ENCODE measurements at regions not wholly inside any gene's neighbourhood (a gene's known extent, or its start where the extent isn't known, plus 50 kb on each side); places are given as distances from the start of the nearest gene placed in this dataset.

GRCh38 chr9:90037146-90037797, 432.5 kb downstream of the GADD45G start:
- H3K4me1 ChIP-seq: no peaks in the 10 kb centered on the region
- H3K36me3 ChIP-seq: no peaks in the 10 kb centered on the region
- no peaks in the 10 kb centered on the region for H3K9me3 ChIP-seq
- H3K27ac ChIP-seq: no peak overlapping the region
- peak in 1 of 2 donors; percentile 66 for DNase-seq (ENCODE audit: low spot score in 2 of 2)
- no peaks in the 10 kb centered on the region for H3K27me3 ChIP-seq
- no peak overlapping the region for H3K4me3 ChIP-seq
- 94% methylated on average over 11 of the region's 11 CpGs for WGBS
- TF ChIP-seq CTCF (IDR thresholded peaks at IDR 0.05) (no peak), POLR2A (IDR thresholded peaks at IDR 0.05) (no peak), POLR2AphosphoS5 (IDR thresholded peaks at IDR 0.05) (no peak), EP300 (IDR thresholded peaks at IDR 0.05) (no peak)

- Histone ChIP-seq H3K36me3 (no peaks in the 10 kb centered on the region), H3K4me3 (no peak overlapping the region), H3K27ac (no peak overlapping the region), H3K9me3 (no peaks in the 10 kb centered on the region), H3K27me3 (no peaks in the 10 kb centered on the region), H3K4me1 (no peaks in the 10 kb centered on the region)
- DNase-seq (ENCODE audit: low spot score in 2 of 2): peak in 1 of 2 donors; percentile 53
- TF ChIP-seq POLR2AphosphoS5 (IDR thresholded peaks at IDR 0.05): no peak
- no peak for TF ChIP-seq CTCF (IDR thresholded peaks at IDR 0.05)
- no peak for TF ChIP-seq POLR2A (IDR thresholded peaks at IDR 0.05)
- TF ChIP-seq EP300 (IDR thresholded peaks at IDR 0.05): no peak
- WGBS: 87% methylated on average over 9 of the region's 9 CpGs
These were observed 434.0 kb downstream of the GADD45G start for GRCh38 chr9:90038763-90039162.

- no peak overlapping the region for H3K27ac ChIP-seq
These were observed 439.5 kb downstream of the GADD45G start for GRCh38 chr9:90044263-90044662.

GRCh38 chr9:90044710-90045151, 439.9 kb downstream of the GADD45G start:
- Histone ChIP-seq H3K36me3 (no peaks in the 10 kb centered on the region), H3K4me1 (no peaks in the 10 kb centered on the region), H3K4me3 (no peak overlapping the region), H3K9me3 (no peaks in the 10 kb centered on the region), H3K27me3 (no peaks in the 10 kb centered on the region), H3K27ac (no peak overlapping the region)
- WGBS: 66% methylated on average over 7 of the region's 7 CpGs
- peak in 1 of 2 donors; percentile 20 for DNase-seq (ENCODE audit: low spot score in 2 of 2)
- TF ChIP-seq EP300 (IDR thresholded peaks at IDR 0.05): no peak
- TF ChIP-seq CTCF (IDR thresholded peaks at IDR 0.05): no peak
- TF ChIP-seq POLR2AphosphoS5 (IDR thresholded peaks at IDR 0.05): no peak
- no peak for TF ChIP-seq POLR2A (IDR thresholded peaks at IDR 0.05)

More at GRCh38 chr9:90044263-90044662, 439.5 kb downstream of the GADD45G start:
- DNase-seq (ENCODE audit: low spot score in 2 of 2): no peak
- H3K36me3 ChIP-seq: no peaks in the 10 kb centered on the region
- TF ChIP-seq EP300 (IDR thresholded peaks at IDR 0.05) (no peak), POLR2A (IDR thresholded peaks at IDR 0.05) (no peak), CTCF (IDR thresholded peaks at IDR 0.05) (no peak), POLR2AphosphoS5 (IDR thresholded peaks at IDR 0.05) (no peak)
- H3K9me3 ChIP-seq: no peaks in the 10 kb centered on the region
- H3K4me3 ChIP-seq: no peak overlapping the region
- H3K4me1 ChIP-seq: no peaks in the 10 kb centered on the region
- 66% methylated on average over 6 of the region's 6 CpGs for WGBS
- H3K27me3 ChIP-seq: no peaks in the 10 kb centered on the region

- DNase-seq (ENCODE audit: low spot score in 2 of 2): peak in 1 of 2 donors; percentile 70
- TF ChIP-seq CTCF (IDR thresholded peaks at IDR 0.05) (no peak), EP300 (IDR thresholded peaks at IDR 0.05) (no peak), POLR2AphosphoS5 (IDR thresholded peaks at IDR 0.05) (no peak), POLR2A (IDR thresholded peaks at IDR 0.05) (no peak)
- Histone ChIP-seq H3K4me3 (no peak overlapping the region), H3K36me3 (no peaks in the 10 kb centered on the region), H3K27me3 (no peaks in the 10 kb centered on the region), H3K9me3 (no peaks in the 10 kb centered on the region), H3K4me1 (no peaks in the 10 kb centered on the region), H3K27ac (no peak overlapping the region)
- WGBS: 83% methylated on average over 5 of the region's 7 CpGs
These were observed 441.6 kb downstream of the GADD45G start for GRCh38 chr9:90046317-90046861.

Measured in suprapubic skin (tissue), 4 donors.